ENCODE measurements at regions not wholly inside any gene's neighbourhood (a gene's known extent, or its start where the extent isn't known, plus 50 kb on each side); places are given as distances from the start of the nearest gene placed in this dataset.

DNA sequence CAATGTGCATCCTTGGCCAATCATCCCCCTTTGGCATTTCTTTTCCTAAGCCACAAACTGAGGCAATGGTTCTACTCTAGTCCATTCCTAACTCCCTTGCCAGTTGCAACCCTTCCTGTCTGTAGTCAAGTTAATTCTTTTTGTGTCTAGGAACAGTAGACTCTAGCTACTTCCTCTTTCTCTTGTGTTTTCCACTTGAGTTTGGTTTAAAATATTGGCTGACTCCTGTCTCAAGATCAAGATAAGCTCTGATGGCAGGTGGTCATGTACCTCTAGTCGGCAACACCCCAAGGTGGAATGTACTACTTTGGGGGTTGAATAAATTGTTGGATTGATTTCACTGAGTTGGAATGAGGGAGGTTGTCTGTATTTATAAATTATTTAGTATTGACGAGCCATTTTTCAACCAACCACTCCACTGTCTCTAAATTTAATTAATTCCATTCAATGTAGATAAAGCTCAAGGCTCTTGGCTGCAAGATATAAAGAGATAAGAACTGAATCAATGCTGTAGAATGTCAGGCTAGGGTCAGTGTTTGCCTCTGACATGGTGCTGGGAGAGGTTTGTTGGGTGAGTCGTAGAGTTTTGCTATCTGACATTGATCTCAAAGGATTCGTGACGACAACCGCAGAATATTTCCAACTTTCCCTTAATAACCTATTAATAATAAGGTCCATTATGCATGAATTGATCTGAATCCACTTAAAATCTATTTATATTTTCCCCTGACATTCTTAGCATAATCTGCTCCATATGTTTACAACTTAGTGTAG lies 188.7 kb upstream of the APCDD1 start:
- ChIA-PET CTCF (interaction anchor here (1.3 kb wide), 1 partner anchor 294 kb away, joined by 4 read pairs; no protein-coding TSS in a partner anchor), POLR2A (no interaction called here)
- no peaks in the 10 kb centered on the region for H3K4me1 ChIP-seq (ENCODE audit: control insufficient read depth, insufficient read depth, low read length)
- no peak overlapping the region for H3K27ac ChIP-seq (ENCODE audit: extremely low read depth, low read depth, low read length)
- TF ChIP-seq ZNF501 (tag by site-specific recombination; IDR thresholded peaks at IDR 0.05) (no peak), KLF10 (tag by site-specific recombination; IDR thresholded peaks at IDR 0.05) (no peak), KLF16 (tag by site-specific recombination; IDR thresholded peaks at IDR 0.05) (no peak), ZIC2 (tag by site-specific recombination; IDR thresholded peaks at IDR 0.05) (no peak), GLI4 (tag by site-specific recombination; IDR thresholded peaks at IDR 0.05) (no peak), ZNF146 (tag by site-specific recombination; IDR thresholded peaks at IDR 0.05) (no peak), ZNF701 (tag by site-specific recombination; IDR thresholded peaks at IDR 0.05) (no peak)
- TF ChIP-seq, protein P1, sequence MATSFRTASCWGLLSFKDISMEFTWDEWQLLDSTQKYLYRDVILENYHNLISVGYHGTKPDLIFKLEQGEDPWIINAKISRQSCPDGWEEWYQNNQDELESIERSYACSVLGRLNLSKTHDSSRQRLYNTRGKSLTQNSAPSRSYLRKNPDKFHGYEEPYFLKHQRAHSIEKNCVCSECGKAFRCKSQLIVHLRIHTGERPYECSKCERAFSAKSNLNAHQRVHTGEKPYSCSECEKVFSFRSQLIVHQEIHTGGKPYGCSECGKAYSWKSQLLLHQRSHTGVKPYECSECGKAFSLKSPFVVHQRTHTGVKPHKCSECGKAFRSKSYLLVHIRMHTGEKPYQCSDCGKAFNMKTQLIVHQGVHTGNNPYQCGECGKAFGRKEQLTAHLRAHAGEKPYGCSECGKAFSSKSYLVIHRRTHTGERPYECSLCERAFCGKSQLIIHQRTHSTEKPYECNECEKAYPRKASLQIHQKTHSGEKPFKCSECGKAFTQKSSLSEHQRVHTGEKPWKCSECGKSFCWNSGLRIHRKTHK (tag by site-specific recombination; IDR thresholded peaks at IDR 0.05) = no peak
- TF ChIP-seq, protein P2, sequence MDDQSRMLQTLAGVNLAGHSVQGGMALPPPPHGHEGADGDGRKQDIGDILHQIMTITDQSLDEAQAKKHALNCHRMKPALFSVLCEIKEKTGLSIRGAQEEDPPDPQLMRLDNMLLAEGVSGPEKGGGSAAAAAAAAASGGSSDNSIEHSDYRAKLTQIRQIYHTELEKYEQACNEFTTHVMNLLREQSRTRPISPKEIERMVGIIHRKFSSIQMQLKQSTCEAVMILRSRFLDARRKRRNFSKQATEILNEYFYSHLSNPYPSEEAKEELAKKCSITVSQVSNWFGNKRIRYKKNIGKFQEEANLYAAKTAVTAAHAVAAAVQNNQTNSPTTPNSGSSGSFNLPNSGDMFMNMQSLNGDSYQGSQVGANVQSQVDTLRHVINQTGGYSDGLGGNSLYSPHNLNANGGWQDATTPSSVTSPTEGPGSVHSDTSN (CRISPR knock-in tag; IDR thresholded peaks at IDR 0.05) = no peak
- H3K9me3 ChIP-seq (ENCODE audit: control insufficient read depth, insufficient read depth, low read depth, low read length) = no peaks in the 10 kb centered on the region
- no peak overlapping the region for H3K4me3 ChIP-seq (ENCODE audit: low read depth, low read length)
- H3K36me3 ChIP-seq (ENCODE audit: control insufficient read depth in 2 of 2, insufficient read depth in 1 of 2, low read length in 2 of 2) = no peaks in the 10 kb centered on the region

DNA sequence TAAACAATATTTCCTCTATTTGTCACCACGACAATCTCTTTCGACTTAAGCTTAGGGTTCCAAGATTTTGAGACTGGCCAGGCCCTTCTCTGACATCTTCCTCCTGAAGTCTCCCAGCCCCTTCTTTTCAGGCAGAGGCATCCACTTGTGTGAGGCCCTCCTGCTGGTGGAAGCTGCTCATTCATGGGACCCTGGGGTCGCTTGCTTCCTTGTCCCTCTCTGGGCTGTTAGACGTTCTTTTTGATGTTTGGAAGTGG lies 188.2 kb upstream of the APCDD1 start:
- TF ChIP-seq SP7 (tag by site-specific recombination; IDR thresholded peaks at IDR 0.05) (no peak), ZNF184 (tag by site-specific recombination; IDR thresholded peaks at IDR 0.05) (no peak), ZNF214 (tag by site-specific recombination; IDR thresholded peaks at IDR 0.05; ENCODE audit: borderline replicate concordance) (no peak), ZNF521 (tag by site-specific recombination; IDR thresholded peaks at IDR 0.05) (no peak), ZNF596 (tag by site-specific recombination; IDR thresholded peaks at IDR 0.05) (no peak), TRIM28 (IDR thresholded peaks at IDR 0.05; ENCODE audit: borderline replicate concordance, low read length) (no peak), OSR2 (tag by site-specific recombination; IDR thresholded peaks at IDR 0.05) (no peak), ZNF558 (tag by site-specific recombination; IDR thresholded peaks at IDR 0.05) (no peak), SP3 (tag by site-specific recombination; IDR thresholded peaks at IDR 0.05) (no peak), SETDB1 (IDR thresholded peaks at IDR 0.05; ENCODE audit: insufficient read length, low read length) (no peak), ZNF132 (tag by site-specific recombination; IDR thresholded peaks at IDR 0.05; ENCODE audit: borderline replicate concordance) (no peak), REPIN1 (tag by site-specific recombination; IDR thresholded peaks at IDR 0.05; ENCODE audit: low read depth) (no peak), ZBTB7A (tag by site-specific recombination; IDR thresholded peaks at IDR 0.05; ENCODE audit: low read depth) (no peak), HOXC10 (CRISPR knock-in tag; IDR thresholded peaks at IDR 0.05) (no peak), ZNF341 (tag by site-specific recombination; IDR thresholded peaks at IDR 0.05; ENCODE audit: low read depth) (no peak)
- TF ChIP-seq, protein P3, sequence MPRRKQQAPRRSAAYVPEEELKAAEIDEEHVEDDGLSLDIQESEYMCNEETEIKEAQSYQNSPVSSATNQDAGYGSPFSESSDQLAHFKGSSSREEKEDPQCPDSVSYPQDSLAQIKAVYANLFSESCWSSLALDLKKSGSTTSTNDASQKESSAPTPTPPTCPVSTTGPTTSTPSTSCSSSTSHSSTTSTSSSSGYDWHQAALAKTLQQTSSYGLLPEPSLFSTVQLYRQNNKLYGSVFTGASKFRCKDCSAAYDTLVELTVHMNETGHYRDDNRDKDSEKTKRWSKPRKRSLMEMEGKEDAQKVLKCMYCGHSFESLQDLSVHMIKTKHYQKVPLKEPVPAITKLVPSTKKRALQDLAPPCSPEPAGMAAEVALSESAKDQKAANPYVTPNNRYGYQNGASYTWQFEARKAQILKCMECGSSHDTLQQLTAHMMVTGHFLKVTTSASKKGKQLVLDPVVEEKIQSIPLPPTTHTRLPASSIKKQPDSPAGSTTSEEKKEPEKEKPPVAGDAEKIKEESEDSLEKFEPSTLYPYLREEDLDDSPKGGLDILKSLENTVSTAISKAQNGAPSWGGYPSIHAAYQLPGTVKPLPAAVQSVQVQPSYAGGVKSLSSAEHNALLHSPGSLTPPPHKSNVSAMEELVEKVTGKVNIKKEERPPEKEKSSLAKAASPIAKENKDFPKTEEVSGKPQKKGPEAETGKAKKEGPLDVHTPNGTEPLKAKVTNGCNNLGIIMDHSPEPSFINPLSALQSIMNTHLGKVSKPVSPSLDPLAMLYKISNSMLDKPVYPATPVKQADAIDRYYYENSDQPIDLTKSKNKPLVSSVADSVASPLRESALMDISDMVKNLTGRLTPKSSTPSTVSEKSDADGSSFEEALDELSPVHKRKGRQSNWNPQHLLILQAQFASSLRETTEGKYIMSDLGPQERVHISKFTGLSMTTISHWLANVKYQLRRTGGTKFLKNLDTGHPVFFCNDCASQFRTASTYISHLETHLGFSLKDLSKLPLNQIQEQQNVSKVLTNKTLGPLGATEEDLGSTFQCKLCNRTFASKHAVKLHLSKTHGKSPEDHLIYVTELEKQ (tag by site-specific recombination; IDR thresholded peaks at IDR 0.05; ENCODE audit: borderline replicate concordance) = no peak
- TF ChIP-seq, protein P4, sequence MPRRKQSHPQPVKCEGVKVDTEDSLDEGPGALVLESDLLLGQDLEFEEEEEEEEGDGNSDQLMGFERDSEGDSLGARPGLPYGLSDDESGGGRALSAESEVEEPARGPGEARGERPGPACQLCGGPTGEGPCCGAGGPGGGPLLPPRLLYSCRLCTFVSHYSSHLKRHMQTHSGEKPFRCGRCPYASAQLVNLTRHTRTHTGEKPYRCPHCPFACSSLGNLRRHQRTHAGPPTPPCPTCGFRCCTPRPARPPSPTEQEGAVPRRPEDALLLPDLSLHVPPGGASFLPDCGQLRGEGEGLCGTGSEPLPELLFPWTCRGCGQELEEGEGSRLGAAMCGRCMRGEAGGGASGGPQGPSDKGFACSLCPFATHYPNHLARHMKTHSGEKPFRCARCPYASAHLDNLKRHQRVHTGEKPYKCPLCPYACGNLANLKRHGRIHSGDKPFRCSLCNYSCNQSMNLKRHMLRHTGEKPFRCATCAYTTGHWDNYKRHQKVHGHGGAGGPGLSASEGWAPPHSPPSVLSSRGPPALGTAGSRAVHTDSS (tag by site-specific recombination; IDR thresholded peaks at IDR 0.05) = no peak
- no peaks in the 10 kb centered on the region for H3K9me3 ChIP-seq (ENCODE audit: control insufficient read depth, insufficient read depth, low read depth, low read length)
- CTCF ChIA-PET = interaction anchor here (1.3 kb wide), 1 partner anchor 295 kb away, joined by 4 read pairs; no protein-coding TSS in a partner anchor
- no peak overlapping the region for H3K4me3 ChIP-seq (ENCODE audit: low read depth, low read length)
- POLR2A ChIA-PET = no interaction called here
- H3K36me3 ChIP-seq (ENCODE audit: control insufficient read depth in 2 of 2, insufficient read depth in 1 of 2, low read length in 2 of 2) = no peaks in the 10 kb centered on the region
- H3K4me1 ChIP-seq (ENCODE audit: control insufficient read depth, insufficient read depth, low read length) = no peaks in the 10 kb centered on the region
- H3K27ac ChIP-seq (ENCODE audit: extremely low read depth, low read depth, low read length) = no peak overlapping the region
